ENCODE measurements at regions not wholly inside any gene's neighbourhood (a gene's known extent, or its start where the extent isn't known, plus 50 kb on each side); places are given as distances from the start of the nearest gene placed in this dataset.

- Histone ChIP-seq H3K27ac (no peak overlapping the region), H3K4me3 (no peak overlapping the region), H3K4me1 (no peaks in the 10 kb centered on the region), H3K36me3 (no peaks in the 10 kb centered on the region), H3K27me3 (no peaks in the 10 kb centered on the region), H3K9me3 (no peaks in the 10 kb centered on the region)
- intact Hi-C loops (cut with DNase I) = no loop called here
- ATAC-seq (no peak), DNase-seq (no peak)
- TF ChIP-seq CTCF (IDR thresholded peaks at IDR 0.05) = no peak
Measured at GRCh38 chr9:115286411-115286810, 168.5 kb upstream of the TNC start.

GRCh38 chr9:115289757-115290208 lies 171.8 kb upstream of the TNC start:
- Histone ChIP-seq H3K36me3 (no peaks in the 10 kb centered on the region), H3K27me3 (no peaks in the 10 kb centered on the region), H3K4me1 (no peaks in the 10 kb centered on the region), H3K9me3 (no peaks in the 10 kb centered on the region), H3K27ac (no peak overlapping the region), H3K4me3 (no peak overlapping the region)
- no peak for TF ChIP-seq CTCF (IDR thresholded peaks at IDR 0.05)
- intact Hi-C loops (cut with DNase I) = no loop called here
- no peak for DNase-seq
- no peak for ATAC-seq

- Histone ChIP-seq H3K27ac (no peak overlapping the region), H3K9me3 (no peaks in the 10 kb centered on the region), H3K4me1 (no peaks in the 10 kb centered on the region), H3K27me3 (no peaks in the 10 kb centered on the region), H3K4me3 (no peak overlapping the region), H3K36me3 (no peaks in the 10 kb centered on the region)
- intact Hi-C loops (cut with DNase I) = no loop called here
- peak; percentile 93 for ATAC-seq
- TF ChIP-seq CTCF (IDR thresholded peaks at IDR 0.05) = no peak
- DNase-seq = peak; percentile 79
Measured at GRCh38 chr9:115291841-115292240, 173.9 kb upstream of the TNC start.

GRCh38 chr9:115292584-115293279 lies 174.8 kb upstream of the TNC start:
- DNase-seq (no peak), ATAC-seq (no peak)
- no peak for TF ChIP-seq CTCF (IDR thresholded peaks at IDR 0.05)
- Histone ChIP-seq H3K27me3 (no peaks in the 10 kb centered on the region), H3K9me3 (no peaks in the 10 kb centered on the region), H3K36me3 (no peaks in the 10 kb centered on the region), H3K27ac (no peak overlapping the region), H3K4me1 (no peaks in the 10 kb centered on the region), H3K4me3 (no peak overlapping the region)
- intact Hi-C loops (cut with DNase I) = no loop called here

- TF ChIP-seq CTCF (IDR thresholded peaks at IDR 0.05) = no peak
Measured at GRCh38 chr9:115295734-115296133, 177.8 kb upstream of the TNC start.

More at GRCh38 chr9:115295734-115296133, 177.8 kb upstream of the TNC start:
- intact Hi-C loops (cut with DNase I) = no loop called here
- no peaks in the 10 kb centered on the region for H3K9me3 ChIP-seq
- H3K36me3 ChIP-seq = no peaks in the 10 kb centered on the region
- H3K4me3 ChIP-seq = no peak overlapping the region
- ATAC-seq (no peak), DNase-seq (no peak)
- no peak overlapping the region for H3K27ac ChIP-seq
- H3K4me1 ChIP-seq = no peaks in the 10 kb centered on the region
- no peaks in the 10 kb centered on the region for H3K27me3 ChIP-seq

All from upper lobe of right lung (tissue), 1 donor.